H1 (cell line): ENCODE measurements at regions not wholly inside any gene's neighbourhood (a gene's known extent, or its start where the extent isn't known, plus 50 kb on each side); places are given as distances from the start of the nearest gene placed in this dataset.

ENCODE experiments used
- CTCF ChIA-PET: fragments of 300-600 bp; sonication (Branson Sonifier 250); formaldehyde crosslinking; loops from one replicate; lab custom pipeline; 2021; ENCODE audit not compliant: partially characterized antibody; lab: Charles Lee
- POLR2A ChIA-PET: fragments of 300-600 bp; sonication (Branson Sonifier 250); formaldehyde crosslinking; loops from one replicate; lab custom pipeline; 2021; ENCODE audit warnings: inconsistent platforms; ENCODE audit not compliant: partially characterized antibody; lab: Charles Lee
- DNase-seq, 2 experiments: peaks; one replicate each; pipeline versions ENCODE4 v3.0.0 to v3.0.0-alpha.2; 2010 to 2022; ENCODE audit warnings: low spot score in 2 of 2, low read depth in 1 of 2, mixed read lengths in 1 of 2
- FAIRE-seq: peaks from 2 replicates; lab custom pipeline; 2011; peaks lifted over from hg19 to GRCh38; lab: Jason Lieb, UNC
- H2AFZ ChIP-seq: 2 replicates; pipeline ENCODE4 v1.8.1; 2012; ENCODE audit warnings: low read length, inconsistent platforms
- H2AK5ac ChIP-seq: 2 replicates; pipeline ENCODE4 v1.6.1; 2013; ENCODE audit warnings: low read depth, low read length
- H2BK120ac ChIP-seq: replicated peaks from 2 replicates; pipeline ENCODE3; 2013; ENCODE audit warnings: low read depth, low read length, inconsistent platforms
- H2BK12ac ChIP-seq: 2 replicates; pipeline ENCODE4 v1.6.1; 2013; ENCODE audit warnings: low read depth, low read length
- H2BK15ac ChIP-seq: 2 replicates; pipeline ENCODE4 v1.6.1; 2013; ENCODE audit warnings: low read length
- H2BK20ac ChIP-seq: 2 replicates; pipeline ENCODE4 v1.6.1; 2013; ENCODE audit warnings: low read length
- H2BK5ac ChIP-seq: 2 replicates; pipeline ENCODE4 v1.6.1; 2013; ENCODE audit warnings: low read depth, low read length
- H3K14ac ChIP-seq: 2 replicates; pipeline ENCODE4 v1.6.1; 2013; ENCODE audit warnings: inconsistent platforms; ENCODE audit not compliant: insufficient read length
- H3K18ac ChIP-seq: 2 replicates; pipeline ENCODE4 v1.6.1; 2013; ENCODE audit warnings: low read length; ENCODE audit errors: extremely low read depth
- H3K23ac ChIP-seq: 2 replicates; pipeline ENCODE4 v1.6.1; 2013; ENCODE audit warnings: inconsistent platforms; ENCODE audit not compliant: insufficient read length
- H3K23me2 ChIP-seq: 2 replicates; pipeline ENCODE4 v1.6.1; 2013; ENCODE audit warnings: low read depth, low read length
- H3K27ac ChIP-seq: 2 replicates; pipeline ENCODE4 v1.6.1; 2011; ENCODE audit warnings: low read depth, low read length, inconsistent platforms
- H3K27me3 ChIP-seq, 4 experiments: replicated peaks in 1 of 4; 1 replicate in 1 of 4; 2 replicates in 3 of 4; pipeline versions ENCODE4 v1.6.1 to v1.8.1; 2011 to 2013; ENCODE audit warnings: low read length in 3 of 4, mild to moderate bottlenecking in 3 of 4, inconsistent platforms in 2 of 4, mixed read lengths in 2 of 4, moderate library complexity in 1 of 4; ENCODE audit not compliant: control insufficient read depth in 3 of 4, insufficient read depth in 3 of 4; ENCODE audit errors: extremely low read depth in 1 of 4
- H3K36me3 ChIP-seq, 4 experiments: 2 replicates each; pipeline versions ENCODE4 v1.6.1 to v1.8.1; 2011 to 2013; ENCODE audit warnings: mild to moderate bottlenecking in 4 of 4, low read length in 3 of 4, moderate library complexity in 2 of 4, control low read depth in 1 of 4, inconsistent platforms in 1 of 4; ENCODE audit not compliant: insufficient read depth in 4 of 4, control insufficient read depth in 2 of 4
- H3K4ac ChIP-seq: replicated peaks from 2 replicates; pipeline ENCODE3; 2013; ENCODE audit warnings: low read length, low read depth, mixed read lengths, inconsistent platforms; ENCODE audit not compliant: insufficient read length
- H3K4me1 ChIP-seq, 4 experiments: replicated peaks in 1 of 4; 1 replicate in 1 of 4; 2 replicates in 3 of 4; pipeline versions ENCODE4 v1.6.1 to v1.8.1; 2011 to 2013; ENCODE audit warnings: low read length in 3 of 4, inconsistent platforms in 2 of 4, mixed read lengths in 1 of 4; ENCODE audit not compliant: insufficient read depth in 4 of 4, control insufficient read depth in 3 of 4
- H3K4me2 ChIP-seq, 2 experiments: 2 replicates each; pipeline versions ENCODE4 v1.6.1 to v1.8.1; 2011 to 2013; ENCODE audit warnings: low read depth in 2 of 2, low read length in 2 of 2, control low read depth in 1 of 2, inconsistent platforms in 1 of 2, mild to moderate bottlenecking in 1 of 2; ENCODE audit not compliant: insufficient read depth in 1 of 2
- H3K4me3 ChIP-seq, 4 experiments: fragments of 200-600, 300-600 bp in 1 of 4; sonication (generic), shearing (Covaris generic), sonication (Bioruptor Twin) in 1 of 4; 2 replicates each; pipeline versions ENCODE4 v1.5.1 to v1.8.1; 2011 to 2016; ENCODE audit warnings: low read length in 4 of 4, low read depth in 3 of 4, control low read depth in 2 of 4, inconsistent platforms in 2 of 4, mild to moderate bottlenecking in 2 of 4, mixed read lengths in 1 of 4, moderate library complexity in 1 of 4; ENCODE audit not compliant: insufficient read depth in 2 of 4; ENCODE audit errors: extremely low read depth in 1 of 4
- H3K56ac ChIP-seq: replicated peaks from 2 replicates; pipeline ENCODE3; 2013; ENCODE audit warnings: low read depth, mild to moderate bottlenecking, mixed read lengths, low read length, inconsistent platforms; ENCODE audit not compliant: insufficient read length
- H3K79me1 ChIP-seq: 2 replicates; pipeline ENCODE4 v1.6.1; 2013; ENCODE audit warnings: low read depth, low read length, control low read depth
- H3K79me2 ChIP-seq, 2 experiments: 2 replicates each; pipeline versions ENCODE4 v1.6.1 to v1.8.1; 2012 to 2013; ENCODE audit warnings: low read length in 2 of 2, mild to moderate bottlenecking in 2 of 2, inconsistent platforms in 1 of 2; ENCODE audit not compliant: insufficient read depth in 2 of 2, control insufficient read depth in 1 of 2
- H3K9ac ChIP-seq, 4 experiments: replicated peaks in 1 of 4; 1 replicate in 1 of 4; 2 replicates in 3 of 4; pipeline versions ENCODE4 v1.6.1 to v1.8.1; 2011 to 2013; ENCODE audit warnings: low read depth in 3 of 4, low read length in 3 of 4, control low read depth in 2 of 4, mild to moderate bottlenecking in 2 of 4, moderate library complexity in 2 of 4, inconsistent platforms in 1 of 4; ENCODE audit errors: extremely low read depth in 1 of 4
- H3K9me3 ChIP-seq, 2 experiments: 2 replicates each; pipeline versions ENCODE4 v1.6.1 to v1.8.1; 2012 to 2013; ENCODE audit warnings: mild to moderate bottlenecking in 2 of 2, moderate library complexity in 2 of 2, control low read depth in 1 of 2, inconsistent platforms in 1 of 2, low read depth in 1 of 2, low read length in 1 of 2, mixed read lengths in 1 of 2; ENCODE audit not compliant: insufficient read depth in 2 of 2
- H4K20me1 ChIP-seq, 2 experiments: replicated peaks in 1 of 2; 2 replicates each; pipeline versions ENCODE3 to v1.8.1; 2011 to 2013; ENCODE audit warnings: inconsistent platforms in 2 of 2, low read length in 2 of 2, mild to moderate bottlenecking in 1 of 2; ENCODE audit not compliant: insufficient read depth in 2 of 2, control insufficient read depth in 1 of 2
- H4K5ac ChIP-seq: 2 replicates; pipeline ENCODE4 v1.6.1; 2013; ENCODE audit warnings: low read length, low read depth, mixed read lengths, inconsistent platforms; ENCODE audit not compliant: insufficient read length
- H4K8ac ChIP-seq: 2 replicates; pipeline ENCODE4 v1.8.0; 2013; ENCODE audit warnings: mild to moderate bottlenecking, moderate library complexity, low read length, inconsistent platforms; ENCODE audit not compliant: insufficient read depth; ENCODE audit errors: extremely low read depth
- H4K91ac ChIP-seq: replicated peaks from 2 replicates; pipeline ENCODE3; 2013; ENCODE audit warnings: low read length, mixed read lengths, inconsistent platforms; ENCODE audit not compliant: insufficient read length
- SIX5 ChIP-seq: IDR thresholded peaks from 2 replicates; pipeline ENCODE4 v1.6.1; 2011; ENCODE audit warnings: mild to moderate bottlenecking, low read depth, low read length
- WGBS, 2 experiments: shearing (Covaris generic) in 1 of 2; methylation state at CpG; one replicate each; pipeline versions ENCODE4 v1.1.6 to v1.1.7; 2013 to 2015; ENCODE audit warnings: low lambda C conversion rate in 2 of 2, mixed read lengths in 2 of 2, inconsistent platforms in 1 of 2, low coverage in 1 of 2, missing lambda C conversion rate in 1 of 2; ENCODE audit not compliant: insufficient replicate concordance in 2 of 2, insufficient coverage in 1 of 2, insufficient read length in 1 of 2; ENCODE audit errors: extremely low coverage in 1 of 2, missing lambda C conversion rate in 1 of 2; 5-methylcytosine and 5-hydroxymethylcytosine counted together
- TF ChIP-seq, protein P1 (sequence below): IDR thresholded peaks from 2 replicates; pipeline ENCODE4 v1.6.1; 2012; ENCODE audit warnings: low read length, inconsistent platforms

DNA sequence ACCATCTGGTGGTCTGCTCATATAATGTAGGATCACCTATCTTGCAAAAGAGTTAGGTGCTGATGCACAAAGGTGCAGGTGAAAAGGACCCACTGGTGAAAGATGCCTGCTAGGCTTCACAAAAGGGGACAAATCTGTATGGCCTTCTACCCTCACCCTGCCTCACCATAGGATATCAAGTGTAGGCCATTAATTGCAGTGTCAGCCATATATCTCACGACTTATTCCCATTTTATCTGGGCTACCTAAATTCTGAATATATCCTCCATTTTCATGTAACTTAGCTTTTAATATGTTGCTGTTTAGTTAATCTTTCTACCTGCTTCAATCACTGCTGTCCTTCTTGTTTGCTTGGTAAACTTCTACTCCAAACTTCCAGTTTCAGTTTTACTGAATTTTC is 84.2 kb upstream of the DPH5 start:
- DNase-seq = no peak
- Histone ChIP-seq H3K14ac (no peak overlapping the region), H3K79me2 (no peaks in the 10 kb centered on the region), H3K4me2 (no peak overlapping the region), H2AK5ac (no peak overlapping the region), H3K79me1 (no peaks in the 10 kb centered on the region), H3K9me3 (no peaks in the 10 kb centered on the region), H3K23me2 (no peaks in the 10 kb centered on the region), H2BK20ac (no peak overlapping the region), H3K27ac (no peak overlapping the region), H2AFZ (no peak overlapping the region), H3K4me1 (no peaks in the 10 kb centered on the region), H3K23ac (no peak overlapping the region), H3K27me3 (no peaks in the 10 kb centered on the region), H2BK12ac (no peak overlapping the region), H3K18ac (no peak overlapping the region), H4K20me1 (no peaks in the 10 kb centered on the region), H3K9ac (no peak overlapping the region), H3K36me3 (no peaks in the 10 kb centered on the region), H4K91ac (no peak overlapping the region), H3K4ac (no peak overlapping the region), H2BK5ac (no peak overlapping the region), H4K8ac (no peak overlapping the region), H2BK15ac (no peak overlapping the region), H3K56ac (no peak overlapping the region), H4K5ac (no peak overlapping the region), H3K4me3 (no peak overlapping the region), H2BK120ac (no peak overlapping the region)
- WGBS, 2 experiments = 100% methylated on average over 1 of the region's 1 CpG; no CpG with 5 or more reads in 1 of the 2 experiments
- ChIA-PET POLR2A (interaction anchor here (0.5 kb wide), 1 partner anchor 77 kb away, joined by 3 read pairs; no protein-coding TSS in a partner anchor), CTCF (no interaction called here)
- FAIRE-seq = no peak
- TF ChIP-seq SIX5 = no peak
- TF ChIP-seq, protein P1, sequence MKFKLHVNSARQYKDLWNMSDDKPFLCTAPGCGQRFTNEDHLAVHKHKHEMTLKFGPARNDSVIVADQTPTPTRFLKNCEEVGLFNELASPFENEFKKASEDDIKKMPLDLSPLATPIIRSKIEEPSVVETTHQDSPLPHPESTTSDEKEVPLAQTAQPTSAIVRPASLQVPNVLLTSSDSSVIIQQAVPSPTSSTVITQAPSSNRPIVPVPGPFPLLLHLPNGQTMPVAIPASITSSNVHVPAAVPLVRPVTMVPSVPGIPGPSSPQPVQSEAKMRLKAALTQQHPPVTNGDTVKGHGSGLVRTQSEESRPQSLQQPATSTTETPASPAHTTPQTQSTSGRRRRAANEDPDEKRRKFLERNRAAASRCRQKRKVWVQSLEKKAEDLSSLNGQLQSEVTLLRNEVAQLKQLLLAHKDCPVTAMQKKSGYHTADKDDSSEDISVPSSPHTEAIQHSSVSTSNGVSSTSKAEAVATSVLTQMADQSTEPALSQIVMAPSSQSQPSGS = no peak
